Breast epithelium (tissue), 3 donors: ENCODE measurements at regions not wholly inside any gene's neighbourhood (a gene's known extent, or its start where the extent isn't known, plus 50 kb on each side); places are given as distances from the start of the nearest gene placed in this dataset.

Experiments used
- CTCF ChIP-seq, 3 donors: fragments of 450-650 bp; IDR thresholded peaks; one replicate each; pipeline ENCODE4 v1.5.1; 2016 to 2017; ENCODE audit warnings: antibody characterized with exemption in 3 of 3, mild to moderate bottlenecking in 3 of 3, moderate library complexity in 3 of 3
- POLR2A ChIP-seq: fragments of 450-650 bp; IDR thresholded peaks from one replicate; pipeline ENCODE4 v1.6.1; 2016; ENCODE audit warnings: antibody characterized with exemption, mild to moderate bottlenecking, moderate library complexity
- POLR2AphosphoS5 ChIP-seq, 3 donors: sonication (generic); formaldehyde crosslinking; IDR thresholded peaks; one replicate each; pipeline ENCODE4 v1.6.1; 2017; ENCODE audit warnings: antibody characterized with exemption in 3 of 3

- no peak for TF ChIP-seq CTCF (IDR thresholded peaks at IDR 0.05)
- no peak for TF ChIP-seq POLR2A
- no peak for TF ChIP-seq POLR2AphosphoS5 (IDR thresholded peaks at IDR 0.05)
Measured at GRCh38 chr2:122519366-122519765, 763.9 kb downstream of the TSN start.
